Rectal smooth muscle tissue (tissue), 1 donor: ENCODE measurements at regions not wholly inside any gene's neighbourhood (a gene's known extent, or its start where the extent isn't known, plus 50 kb on each side); places are given as distances from the start of the nearest gene placed in this dataset.

Experiments used
- H3K27ac ChIP-seq: one replicate; pipeline ENCODE4 v1.7.0; 2013; ENCODE audit warnings: low read depth, low read length, inconsistent platforms
- H3K27me3 ChIP-seq: one replicate; pipeline ENCODE4 v1.7.0; 2013; ENCODE audit warnings: low read length; ENCODE audit not compliant: control insufficient read depth, insufficient read depth
- H3K36me3 ChIP-seq: one replicate; pipeline ENCODE4 v1.7.0; 2013; ENCODE audit warnings: low read length; ENCODE audit not compliant: control insufficient read depth, insufficient read depth
- H3K4me1 ChIP-seq: one replicate; pipeline ENCODE4 v1.7.0; 2013; ENCODE audit warnings: low read length; ENCODE audit not compliant: control insufficient read depth, insufficient read depth
- H3K4me3 ChIP-seq: one replicate; pipeline ENCODE4 v1.7.0; 2013; ENCODE audit warnings: low read length
- H3K9ac ChIP-seq: one replicate; pipeline ENCODE4 v1.7.0; 2013; ENCODE audit warnings: low read length

GRCh38 chr15:91711384-91712033 lies 142.0 kb upstream of the SLCO3A1 start:
- Histone ChIP-seq H3K9ac (no peak overlapping the region), H3K4me1 (no peaks in the 10 kb centered on the region), H3K27ac (no peak overlapping the region), H3K36me3 (no peaks in the 10 kb centered on the region), H3K27me3 (no peaks in the 10 kb centered on the region), H3K4me3 (no peak overlapping the region)

DNA sequence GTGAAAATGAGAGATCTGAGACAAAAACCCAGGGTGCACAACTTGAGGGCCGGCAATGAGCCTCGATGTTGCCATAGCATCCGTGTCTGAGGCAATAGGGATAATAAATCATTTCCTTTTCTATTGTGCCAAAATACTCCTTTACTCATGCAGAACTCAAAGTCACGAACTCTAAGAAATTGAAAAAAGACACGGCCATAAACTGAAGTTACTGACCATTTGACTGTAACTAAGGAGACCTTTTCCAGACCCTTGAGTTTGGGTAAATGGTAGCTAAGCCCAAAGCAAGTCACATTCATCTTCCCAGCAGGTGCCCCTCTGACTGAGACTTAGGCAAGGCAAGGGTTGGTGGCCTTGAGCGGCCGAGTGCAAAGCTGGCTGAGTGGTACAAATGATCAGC lies 141.2 kb upstream of the SLCO3A1 start:
- no peaks in the 10 kb centered on the region for H3K4me1 ChIP-seq

GRCh38 chr15:91716536-91716935 lies 137.0 kb upstream of the SLCO3A1 start:
- H3K4me3 ChIP-seq, result no peak overlapping the region
- no peaks in the 10 kb centered on the region for H3K27me3 ChIP-seq
- H3K9ac ChIP-seq, result no peak overlapping the region
- no peak overlapping the region for H3K27ac ChIP-seq
- no peaks in the 10 kb centered on the region for H3K4me1 ChIP-seq
- H3K36me3 ChIP-seq, result no peaks in the 10 kb centered on the region

More for the DNA sequence above, 141.2 kb upstream of the SLCO3A1 start:
- no peaks in the 10 kb centered on the region for H3K27me3 ChIP-seq
- no peak overlapping the region for H3K27ac ChIP-seq
- no peak overlapping the region for H3K4me3 ChIP-seq
- no peaks in the 10 kb centered on the region for H3K36me3 ChIP-seq
- no peak overlapping the region for H3K9ac ChIP-seq

DNA sequence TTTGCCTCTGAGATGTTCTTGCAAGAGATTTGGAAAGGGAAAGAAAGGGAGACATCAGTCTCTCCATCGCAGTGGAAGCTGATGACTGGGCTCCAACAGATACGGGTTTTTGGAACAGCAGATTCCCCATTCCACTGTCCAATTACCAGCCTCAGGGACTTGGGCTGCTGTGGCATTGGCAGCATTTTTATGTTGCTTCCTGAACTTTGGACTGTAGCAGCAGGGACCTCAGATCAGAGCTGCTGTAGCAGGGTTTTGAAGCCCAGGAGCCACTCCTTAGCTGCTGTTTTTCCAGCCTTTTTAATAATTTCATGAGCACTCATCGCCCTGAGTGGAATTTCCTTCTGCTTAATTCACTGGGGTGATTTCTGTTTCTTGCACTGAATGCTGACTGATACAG lies 135.7 kb upstream of the SLCO3A1 start:
- Histone ChIP-seq H3K4me3 (no peak overlapping the region), H3K27me3 (no peaks in the 10 kb centered on the region), H3K27ac (no peak overlapping the region), H3K36me3 (no peaks in the 10 kb centered on the region), H3K9ac (no peak overlapping the region), H3K4me1 (no peaks in the 10 kb centered on the region)

DNA sequence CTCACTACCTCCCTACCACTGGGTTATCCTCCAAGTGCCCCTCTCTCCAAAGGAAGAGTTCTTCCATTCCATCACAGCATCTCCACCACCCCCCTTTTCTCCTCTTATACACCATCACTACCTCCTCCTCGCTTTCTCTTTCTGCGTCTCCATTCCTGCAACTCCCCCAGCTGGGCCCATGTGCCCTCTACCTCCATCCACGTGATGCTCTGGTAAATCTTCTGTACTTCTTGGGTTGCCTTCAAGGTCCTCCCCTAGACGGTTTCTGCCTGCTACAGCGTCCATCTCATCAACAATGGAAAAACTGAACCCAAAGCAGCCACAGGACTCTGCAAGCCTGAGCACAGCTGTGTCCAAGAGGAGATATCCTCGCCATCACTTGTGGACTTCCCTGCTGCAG lies 129.5 kb upstream of the SLCO3A1 start:
- no peaks in the 10 kb centered on the region for H3K4me1 ChIP-seq
- H3K27ac ChIP-seq, result no peak overlapping the region
- no peak overlapping the region for H3K9ac ChIP-seq
- H3K27me3 ChIP-seq, result no peaks in the 10 kb centered on the region
- H3K36me3 ChIP-seq, result no peaks in the 10 kb centered on the region
- no peak overlapping the region for H3K4me3 ChIP-seq

DNA sequence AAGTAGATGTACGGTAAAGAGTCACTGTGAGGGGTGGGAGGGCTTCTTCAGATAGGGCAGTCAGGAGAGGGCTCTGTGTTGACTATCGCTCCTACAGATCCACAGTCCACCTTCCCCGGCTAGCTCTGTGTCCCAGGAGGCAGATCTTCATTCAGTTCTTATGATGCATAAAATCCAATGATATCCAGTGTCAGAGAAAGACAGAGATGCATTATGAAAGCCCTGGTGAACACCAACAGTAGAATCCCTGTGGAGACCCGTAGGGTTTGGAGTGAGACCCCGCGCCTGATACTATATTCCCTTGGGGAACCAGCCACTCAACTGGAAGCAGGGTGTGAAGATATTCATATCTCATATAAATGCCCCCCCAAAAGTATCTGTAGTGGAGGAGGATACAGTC lies 119.8 kb upstream of the SLCO3A1 start:
- Histone ChIP-seq H3K9ac (no peak overlapping the region), H3K36me3 (no peaks in the 10 kb centered on the region), H3K4me3 (no peak overlapping the region), H3K4me1 (no peaks in the 10 kb centered on the region), H3K27me3 (no peaks in the 10 kb centered on the region), H3K27ac (no peak overlapping the region)

DNA sequence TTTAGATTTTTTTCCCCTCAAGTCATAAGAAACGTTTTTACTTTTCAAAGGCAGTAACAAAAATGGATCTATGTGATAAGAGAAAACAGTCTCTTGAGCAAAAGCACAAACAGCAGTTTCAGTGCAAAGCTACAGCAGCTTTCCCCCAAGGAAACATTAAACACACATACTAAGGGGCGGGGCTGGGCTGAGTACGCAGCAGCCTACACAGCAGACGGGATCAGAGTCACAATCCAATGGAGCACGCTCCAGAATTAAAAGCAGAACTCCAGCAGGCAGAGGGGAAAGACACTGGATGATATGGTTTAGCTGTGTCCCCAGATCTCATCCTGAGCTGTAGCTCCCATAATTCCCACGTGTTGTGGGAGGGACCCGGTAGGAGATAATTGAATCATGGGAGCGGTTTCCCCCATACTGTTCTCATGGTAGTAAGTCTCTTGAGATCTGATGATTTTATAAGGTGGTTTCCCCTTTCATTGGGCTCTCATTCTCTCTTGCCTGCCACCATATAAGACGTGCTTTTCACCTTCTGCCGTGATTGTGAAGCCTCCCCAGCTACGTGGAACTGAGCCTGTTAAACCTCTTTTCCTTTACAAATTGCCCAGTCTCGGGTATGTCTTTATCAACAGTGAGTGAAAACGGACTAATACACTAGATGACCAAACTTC lies 116.2 kb upstream of the SLCO3A1 start:
- Histone ChIP-seq H3K9ac (no peak overlapping the region), H3K36me3 (no peaks in the 10 kb centered on the region), H3K27ac (no peak overlapping the region), H3K4me3 (no peak overlapping the region), H3K27me3 (no peaks in the 10 kb centered on the region), H3K4me1 (no peaks in the 10 kb centered on the region)

- Histone ChIP-seq H3K36me3 (no peaks in the 10 kb centered on the region), H3K27me3 (no peaks in the 10 kb centered on the region), H3K27ac (no peak overlapping the region)
Observed at GRCh38 chr15:91741986-91742385, 111.5 kb upstream of the SLCO3A1 start.

DNA sequence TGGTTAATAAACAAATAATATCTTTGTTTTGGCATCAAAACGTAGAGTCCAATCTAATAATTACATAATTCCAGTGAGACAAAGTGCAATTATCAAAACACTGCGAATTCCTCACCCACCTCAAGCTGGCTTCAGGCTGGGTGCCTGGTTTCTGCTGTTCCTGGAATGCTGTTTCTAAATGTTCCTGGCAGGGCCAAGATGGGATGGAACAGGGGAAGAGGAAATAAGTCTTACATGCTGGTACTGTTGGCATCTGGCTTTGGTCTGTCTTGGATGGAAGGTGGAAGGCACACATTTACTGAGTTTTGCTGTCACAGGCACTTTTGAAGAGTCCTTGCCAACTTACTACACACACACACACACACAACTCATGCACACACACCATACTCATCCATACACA lies 101.9 kb upstream of the SLCO3A1 start:
- H3K36me3 ChIP-seq, result no peaks in the 10 kb centered on the region
- H3K4me1 ChIP-seq, result no peaks in the 10 kb centered on the region
- H3K27me3 ChIP-seq, result no peaks in the 10 kb centered on the region
- no peak overlapping the region for H3K9ac ChIP-seq
- H3K4me3 ChIP-seq, result no peak overlapping the region
- H3K27ac ChIP-seq, result no peak overlapping the region

More at GRCh38 chr15:91741986-91742385, 111.5 kb upstream of the SLCO3A1 start:
- Histone ChIP-seq H3K4me1 (no peaks in the 10 kb centered on the region), H3K4me3 (no peak overlapping the region), H3K9ac (no peak overlapping the region)

- no peak overlapping the region for H3K27ac ChIP-seq
- H3K4me1 ChIP-seq, result no peaks in the 10 kb centered on the region
- no peaks in the 10 kb centered on the region for H3K36me3 ChIP-seq
- H3K9ac ChIP-seq, result no peak overlapping the region
- H3K4me3 ChIP-seq, result no peak overlapping the region
- no peaks in the 10 kb centered on the region for H3K27me3 ChIP-seq
Observed at GRCh38 chr15:91752081-91752785, 101.3 kb upstream of the SLCO3A1 start.

GRCh38 chr15:91759560-91759959 lies 93.9 kb upstream of the SLCO3A1 start:
- Histone ChIP-seq H3K27me3 (no peaks in the 10 kb centered on the region), H3K36me3 (no peaks in the 10 kb centered on the region), H3K27ac (no peak overlapping the region), H3K4me3 (no peak overlapping the region), H3K4me1 (no peaks in the 10 kb centered on the region), H3K9ac (no peak overlapping the region)

DNA sequence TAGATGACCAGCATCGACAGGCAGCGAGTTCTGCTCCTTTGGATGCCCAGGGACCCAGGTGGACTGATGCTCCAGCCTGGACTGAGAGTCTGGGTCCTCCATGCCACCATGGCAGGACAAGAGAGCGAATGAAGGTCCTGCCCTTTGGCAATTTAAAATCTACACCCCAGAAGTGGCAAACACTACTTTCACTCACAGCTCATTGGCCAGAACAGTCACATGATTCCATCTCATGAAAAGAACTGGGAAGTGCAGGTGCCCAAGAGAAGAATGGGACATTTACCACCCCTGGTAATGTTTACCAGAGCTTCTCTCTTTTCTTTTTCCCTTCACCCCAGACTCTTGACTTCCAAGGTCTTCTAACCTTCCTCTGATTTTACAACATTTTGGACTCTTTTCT lies 87.8 kb upstream of the SLCO3A1 start:
- H3K4me1 ChIP-seq, result no peaks in the 10 kb centered on the region
- H3K27me3 ChIP-seq, result no peaks in the 10 kb centered on the region
- H3K27ac ChIP-seq, result no peak overlapping the region
- H3K4me3 ChIP-seq, result no peak overlapping the region
- H3K36me3 ChIP-seq, result no peaks in the 10 kb centered on the region
- H3K9ac ChIP-seq, result no peak overlapping the region
